ENCODE measurements at regions not wholly inside any gene's neighbourhood (a gene's known extent, or its start where the extent isn't known, plus 50 kb on each side); places are given as distances from the start of the nearest gene placed in this dataset.

DNA sequence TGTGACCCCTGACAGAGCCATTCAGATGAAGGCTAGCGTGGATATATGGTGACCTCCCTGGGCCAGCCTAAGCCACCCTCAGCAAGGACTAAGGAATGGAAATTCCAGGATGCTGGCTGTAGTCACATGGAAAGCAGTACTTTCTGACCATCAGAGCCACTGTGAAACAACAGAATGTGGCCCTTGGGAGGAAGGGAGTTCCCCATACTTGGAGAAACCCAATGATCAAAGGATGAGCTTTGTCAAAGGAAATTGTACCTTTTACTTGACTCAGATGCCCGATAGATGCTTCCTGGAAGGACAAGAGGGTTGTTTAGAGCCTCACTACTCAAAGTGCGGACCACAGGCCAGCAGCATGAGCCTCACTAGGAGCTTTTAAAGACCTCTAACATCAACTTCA lies 484.5 kb upstream of the PROK2 start:
- TF ChIP-seq POLR2AphosphoS5 (IDR thresholded peaks at IDR 0.05; ENCODE audit: insufficient read depth in 1 of 2, low read depth in 1 of 2): no peak
- TF ChIP-seq, protein P1, sequence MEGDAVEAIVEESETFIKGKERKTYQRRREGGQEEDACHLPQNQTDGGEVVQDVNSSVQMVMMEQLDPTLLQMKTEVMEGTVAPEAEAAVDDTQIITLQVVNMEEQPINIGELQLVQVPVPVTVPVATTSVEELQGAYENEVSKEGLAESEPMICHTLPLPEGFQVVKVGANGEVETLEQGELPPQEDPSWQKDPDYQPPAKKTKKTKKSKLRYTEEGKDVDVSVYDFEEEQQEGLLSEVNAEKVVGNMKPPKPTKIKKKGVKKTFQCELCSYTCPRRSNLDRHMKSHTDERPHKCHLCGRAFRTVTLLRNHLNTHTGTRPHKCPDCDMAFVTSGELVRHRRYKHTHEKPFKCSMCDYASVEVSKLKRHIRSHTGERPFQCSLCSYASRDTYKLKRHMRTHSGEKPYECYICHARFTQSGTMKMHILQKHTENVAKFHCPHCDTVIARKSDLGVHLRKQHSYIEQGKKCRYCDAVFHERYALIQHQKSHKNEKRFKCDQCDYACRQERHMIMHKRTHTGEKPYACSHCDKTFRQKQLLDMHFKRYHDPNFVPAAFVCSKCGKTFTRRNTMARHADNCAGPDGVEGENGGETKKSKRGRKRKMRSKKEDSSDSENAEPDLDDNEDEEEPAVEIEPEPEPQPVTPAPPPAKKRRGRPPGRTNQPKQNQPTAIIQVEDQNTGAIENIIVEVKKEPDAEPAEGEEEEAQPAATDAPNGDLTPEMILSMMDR (IDR thresholded peaks at IDR 0.05): no peak

Data from vagina (tissue), 2 donors.